ENCODE measurements at regions not wholly inside any gene's neighbourhood (a gene's known extent, or its start where the extent isn't known, plus 50 kb on each side); places are given as distances from the start of the nearest gene placed in this dataset.

- 0 out of 2 replicates have a peak, but pooled peaks cover 9% of the 10 kb centered on the region for H3K9me3 ChIP-seq (ENCODE audit: control insufficient read depth, insufficient read depth, low read depth, low read length)
- H3K27ac ChIP-seq (ENCODE audit: low read length) = no peak overlapping the region
- no peak for ATAC-seq
- no peaks in the 10 kb centered on the region for H3K4me1 ChIP-seq (ENCODE audit: control insufficient read depth, insufficient read depth, low read length)
- ChIA-PET POLR2A (no interaction called here), CTCF (no interaction called here)
- no peaks in the 10 kb centered on the region for H3K36me3 ChIP-seq (ENCODE audit: control insufficient read depth, insufficient read depth, low read length)
- H3K27me3 ChIP-seq (ENCODE audit: control insufficient read depth, insufficient read depth, low read length) = no peaks in the 10 kb centered on the region
- no peak for DNase-seq (ENCODE audit: low read depth, low spot score)
- intact Hi-C loops (cut with micrococcal nuclease; ENCODE audit: unreplicated experiment) (no loop called here), in situ Hi-C loops (cut with HindIII; ENCODE audit: low pct_unique_long_range_greater_than_20kb, low sequenced_read_pairs) (no loop called here)
- H3K4me3 ChIP-seq (ENCODE audit: low read depth in 2 of 2, low read length in 2 of 2) = no peak overlapping the region
- TF ChIP-seq TCF7L2 (IDR thresholded peaks at IDR 0.05; ENCODE audit: low read depth, low read length) (no peak), POLR2AphosphoS5 (IDR thresholded peaks at IDR 0.05; ENCODE audit: low read depth, low read length) (no peak), SIN3A (IDR thresholded peaks at IDR 0.05; ENCODE audit: borderline replicate concordance, insufficient read depth, low read depth, low read length) (no peak), REST (IDR thresholded peaks at IDR 0.05; ENCODE audit: insufficient read depth in 1 of 2, low read depth in 2 of 2, low read length in 1 of 2) (no peak), CTCF (IDR thresholded peaks at IDR 0.05) (no peak)
- BruUV-seq (replicated peaks) = no TSS peak
Measured at GRCh38 chr4:33911959-33912358, 2332.4 kb downstream of the ARAP2 start.

- no TSS peak for BruUV-seq (replicated peaks)
- Histone ChIP-seq H3K4me1 (ENCODE audit: control insufficient read depth, insufficient read depth, low read length) (no peaks in the 10 kb centered on the region), H3K36me3 (ENCODE audit: control insufficient read depth, insufficient read depth, low read length) (no peaks in the 10 kb centered on the region), H3K9me3 (ENCODE audit: control insufficient read depth, insufficient read depth, low read depth, low read length) (0 out of 2 replicates have a peak, but pooled peaks cover 9% of the 10 kb centered on the region), H3K27me3 (ENCODE audit: control insufficient read depth, insufficient read depth, low read length) (no peaks in the 10 kb centered on the region), H3K4me3 (ENCODE audit: low read depth in 2 of 2, low read length in 2 of 2) (no peak overlapping the region), H3K27ac (ENCODE audit: low read length) (no peak overlapping the region)
- DNase-seq (ENCODE audit: low read depth, low spot score) (no peak), ATAC-seq (no peak)
- ChIA-PET CTCF (no interaction called here), POLR2A (no interaction called here)
- intact Hi-C loops (cut with micrococcal nuclease; ENCODE audit: unreplicated experiment) = no loop called here
- TF ChIP-seq TCF7L2 (IDR thresholded peaks at IDR 0.05; ENCODE audit: low read depth, low read length) = no peak
- in situ Hi-C loops (cut with HindIII; ENCODE audit: low pct_unique_long_range_greater_than_20kb, low sequenced_read_pairs) = no loop called here
Measured at GRCh38 chr4:33914386-33914785, 2329.9 kb downstream of the ARAP2 start.

- no TSS peak for BruUV-seq (replicated peaks)
- Histone ChIP-seq H3K27me3 (ENCODE audit: control insufficient read depth, insufficient read depth, low read length) (no peaks in the 10 kb centered on the region), H3K36me3 (ENCODE audit: control insufficient read depth, insufficient read depth, low read length) (no peaks in the 10 kb centered on the region), H3K4me3 (ENCODE audit: low read depth in 2 of 2, low read length in 2 of 2) (no peak overlapping the region), H3K4me1 (ENCODE audit: control insufficient read depth, insufficient read depth, low read length) (no peaks in the 10 kb centered on the region; the same call in 1 of the 2 replicates), H3K27ac (ENCODE audit: low read length) (no peak overlapping the region), H3K9me3 (ENCODE audit: control insufficient read depth, insufficient read depth, low read depth, low read length) (no peaks in the 10 kb centered on the region)
- CTCF ChIA-PET = no interaction called here
- TF ChIP-seq REST (IDR thresholded peaks at IDR 0.05; ENCODE audit: insufficient read depth in 1 of 2, low read depth in 2 of 2, low read length in 1 of 2) (no peak), CTCF (IDR thresholded peaks at IDR 0.05) (no peak), POLR2AphosphoS5 (IDR thresholded peaks at IDR 0.05; ENCODE audit: low read depth, low read length) (no peak), SIN3A (IDR thresholded peaks at IDR 0.05; ENCODE audit: borderline replicate concordance, insufficient read depth, low read depth, low read length) (no peak), TCF7L2 (IDR thresholded peaks at IDR 0.05; ENCODE audit: low read depth, low read length) (no peak)
- POLR2A ChIA-PET = no interaction called here
- DNase-seq (ENCODE audit: low read depth, low spot score) (no peak), ATAC-seq (no peak)
- intact Hi-C loops (cut with micrococcal nuclease; ENCODE audit: unreplicated experiment) = no loop called here
- in situ Hi-C loops (cut with HindIII; ENCODE audit: low pct_unique_long_range_greater_than_20kb, low sequenced_read_pairs) = no loop called here
Measured at GRCh38 chr4:33923469-33923868, 2320.8 kb downstream of the ARAP2 start.

Data from Panc1 (cell line).